HG02759 (cell line): ENCODE measurements at regions not wholly inside any gene's neighbourhood (a gene's known extent, or its start where the extent isn't known, plus 50 kb on each side); places are given as distances from the start of the nearest gene placed in this dataset.

Source experiments
- ATAC-seq: cut with Tn5 transposase; IDR thresholded peaks from one replicate; pipeline ENCODE4 v1.9.1; 2021; ENCODE audit warnings: mild to moderate bottlenecking, moderate library complexity; ENCODE audit not compliant: unreplicated experiment

DNA sequence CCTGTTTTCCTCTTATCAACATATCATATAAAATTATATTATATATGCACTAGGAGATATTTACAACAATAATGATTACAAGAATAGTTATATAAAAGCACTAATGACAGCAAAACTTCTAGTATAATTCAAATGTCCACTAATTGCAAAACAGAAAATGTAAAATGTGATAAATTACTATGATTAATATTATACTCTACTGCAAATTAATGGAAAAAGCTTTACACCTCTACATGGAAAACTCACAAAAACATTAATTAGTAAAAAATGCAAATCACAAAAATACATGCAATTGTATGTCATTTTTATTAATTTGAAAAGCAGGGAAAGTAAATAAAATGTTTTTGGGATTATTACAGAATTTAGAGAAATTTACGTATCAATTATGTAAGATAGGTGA is 681.0 kb upstream of the PCDH20 start:
- no peak for ATAC-seq

DNA sequence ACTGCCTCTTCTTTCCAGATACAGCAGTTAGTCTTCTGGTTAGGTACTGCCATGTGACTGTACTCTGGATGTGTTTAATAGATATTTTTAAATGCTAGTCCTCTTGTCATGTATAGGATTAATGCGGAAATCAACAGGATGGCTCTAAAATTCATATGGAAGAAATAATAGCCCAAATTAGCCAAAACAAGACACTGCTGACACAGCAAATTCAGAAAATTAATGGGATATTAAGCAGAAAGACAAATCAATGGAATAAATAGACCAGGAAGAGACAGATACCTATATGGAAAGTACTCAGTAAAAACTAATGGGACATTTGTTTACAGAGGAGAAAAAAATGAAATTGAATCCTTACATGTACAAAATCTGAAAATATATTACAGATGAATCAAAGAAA is 679.3 kb upstream of the PCDH20 start:
- ATAC-seq, result no peak

DNA sequence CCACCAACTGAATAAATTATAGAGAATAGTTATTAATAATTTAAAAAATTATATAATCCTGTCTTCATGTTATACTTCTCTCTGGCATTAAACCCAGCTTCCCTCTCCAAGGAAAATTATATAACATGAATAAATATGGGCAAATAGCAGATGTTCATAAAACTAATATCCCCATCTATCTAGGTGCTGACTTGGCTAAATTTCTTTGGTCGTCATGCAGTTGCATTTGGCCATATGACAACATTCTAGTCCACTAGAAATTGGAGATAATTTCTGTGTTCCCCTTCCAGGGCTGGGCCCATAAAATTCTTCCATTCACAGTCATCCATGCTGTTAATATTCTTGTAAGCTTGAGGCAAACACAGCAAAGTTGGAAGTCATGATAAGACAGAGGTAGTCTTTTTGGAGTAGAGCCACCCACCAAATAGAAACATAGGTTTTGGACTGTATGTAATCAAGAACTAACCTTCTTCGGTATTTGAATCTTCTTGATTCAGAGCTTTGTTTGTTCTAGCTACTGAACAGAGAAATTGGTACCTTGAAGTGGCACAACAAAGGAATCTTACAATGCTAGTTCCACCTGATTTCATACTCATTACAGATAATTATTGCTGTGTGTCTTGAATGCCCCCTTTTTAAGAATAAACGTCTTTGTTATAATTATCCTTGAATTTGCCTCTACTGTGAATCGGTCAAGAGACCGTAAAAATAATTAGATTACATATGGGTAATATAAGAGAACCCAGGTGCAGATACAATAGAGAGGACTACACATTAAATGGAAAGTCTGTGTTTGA is 678.5 kb upstream of the PCDH20 start:
- ATAC-seq, result no peak

DNA sequence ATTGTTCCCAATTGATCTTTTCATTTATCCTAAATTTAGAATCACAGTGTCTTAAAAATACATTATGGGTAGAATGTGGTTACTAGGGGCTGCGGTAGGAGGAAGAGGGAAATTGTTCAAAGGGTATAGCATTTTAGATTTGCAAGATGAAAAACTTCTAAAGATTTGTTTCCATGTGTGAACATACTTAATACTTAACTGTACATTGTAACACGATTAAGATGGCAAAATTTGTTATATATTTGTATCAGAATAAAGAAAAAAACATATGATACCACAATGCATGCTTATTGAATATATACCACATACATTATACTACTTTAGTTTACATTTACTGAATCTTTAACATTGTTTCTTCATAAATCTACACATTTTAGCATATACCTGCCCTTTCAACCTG is 677.3 kb upstream of the PCDH20 start:
- ATAC-seq, result no peak

DNA sequence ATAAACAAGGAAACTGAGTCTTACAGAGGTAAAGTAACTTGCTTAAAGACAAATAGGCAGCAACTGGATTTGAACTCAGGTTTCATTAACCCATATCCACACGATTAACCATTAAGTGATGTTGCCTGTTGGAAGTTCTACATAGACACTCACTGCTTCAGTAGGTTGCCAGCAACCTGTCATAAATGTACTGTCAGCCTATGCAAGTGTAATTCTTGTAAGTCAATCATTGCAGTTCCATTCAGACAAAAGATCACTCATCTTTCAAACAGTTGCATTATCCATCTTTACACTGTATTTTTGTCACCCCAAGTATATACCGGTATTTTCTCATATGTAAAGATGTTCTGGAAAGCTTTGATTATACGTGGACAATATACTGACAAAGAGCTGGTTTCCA is 676.9 kb upstream of the PCDH20 start:
- no peak for ATAC-seq

DNA sequence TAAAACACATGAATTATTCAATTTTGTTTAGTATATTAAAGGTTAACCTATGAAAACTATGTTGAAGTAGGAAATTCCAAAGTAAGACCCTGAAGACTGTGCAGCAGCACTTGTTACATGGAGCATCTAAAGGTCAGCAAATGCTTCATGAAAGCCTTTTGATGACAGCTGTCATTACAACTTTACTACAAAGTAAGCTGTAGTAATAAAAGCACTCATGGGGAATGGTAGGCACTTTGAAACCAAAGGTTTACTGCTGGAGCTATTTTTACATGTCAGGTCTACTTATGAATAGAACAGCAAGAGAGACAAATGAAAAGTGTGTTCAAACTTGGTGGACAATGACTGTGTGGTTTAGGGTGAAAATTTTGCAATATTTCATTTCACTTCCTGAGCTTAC is 672.5 kb upstream of the PCDH20 start:
- ATAC-seq, result no peak

DNA sequence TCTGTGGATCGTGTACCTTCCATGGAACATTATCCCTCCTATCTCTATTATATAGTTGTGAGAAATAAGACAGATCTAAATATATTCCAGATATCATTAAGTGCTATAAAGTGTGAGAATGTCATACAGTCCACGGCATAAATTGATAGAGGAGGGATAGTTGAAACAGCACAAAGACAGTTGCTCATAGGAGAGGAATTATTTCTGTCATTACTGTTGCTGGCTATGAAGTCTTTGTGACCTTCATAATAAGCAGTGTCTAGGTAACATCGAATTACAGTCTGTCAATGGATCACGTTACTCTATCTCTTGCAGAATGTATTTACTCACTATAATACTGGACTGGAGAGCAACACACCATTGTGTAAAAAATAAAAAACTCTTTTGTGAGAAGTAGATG is 671.5 kb upstream of the PCDH20 start:
- no peak for ATAC-seq

DNA sequence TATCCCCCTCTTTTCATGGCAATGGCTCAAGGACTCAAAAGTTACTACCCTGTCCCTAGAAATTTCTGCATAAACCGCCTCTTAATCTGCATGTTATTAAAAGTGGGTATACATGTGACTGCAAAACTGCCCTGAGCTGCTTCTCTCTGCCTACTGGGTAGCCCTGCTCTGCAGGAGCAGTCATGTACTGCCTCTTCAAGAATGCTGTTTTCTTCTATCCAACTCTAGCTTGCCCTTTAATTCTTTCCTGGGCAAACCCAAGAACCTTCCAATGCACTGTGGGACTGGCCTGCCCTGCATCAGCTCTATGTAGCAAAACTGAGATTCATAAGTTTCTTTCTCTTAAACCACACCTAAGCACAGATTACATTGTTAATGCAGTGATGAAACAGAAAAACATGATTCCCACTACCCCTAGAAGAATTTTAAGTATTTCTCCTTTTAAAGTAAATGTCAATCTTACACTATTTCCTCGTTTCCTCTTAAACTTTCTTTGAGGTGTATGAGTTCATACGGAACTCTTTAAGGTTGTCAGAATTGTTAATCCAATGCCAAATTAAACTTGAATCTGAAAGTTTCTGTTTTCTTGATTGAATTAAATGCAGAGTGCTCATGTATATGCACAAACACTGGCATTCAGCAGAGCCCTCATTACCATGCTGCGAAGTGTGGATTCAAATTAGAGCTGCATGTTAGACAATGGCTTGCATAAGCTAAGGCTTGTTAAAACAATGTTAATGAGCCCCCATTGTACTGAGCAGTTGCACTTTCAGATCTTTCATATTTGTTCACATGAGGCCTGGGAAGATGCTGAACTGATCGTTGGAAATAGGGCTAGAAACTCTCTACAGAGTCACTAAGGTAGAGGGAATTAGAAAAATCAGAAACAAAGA is 669.9 kb upstream of the PCDH20 start:
- ATAC-seq, result no peak

DNA sequence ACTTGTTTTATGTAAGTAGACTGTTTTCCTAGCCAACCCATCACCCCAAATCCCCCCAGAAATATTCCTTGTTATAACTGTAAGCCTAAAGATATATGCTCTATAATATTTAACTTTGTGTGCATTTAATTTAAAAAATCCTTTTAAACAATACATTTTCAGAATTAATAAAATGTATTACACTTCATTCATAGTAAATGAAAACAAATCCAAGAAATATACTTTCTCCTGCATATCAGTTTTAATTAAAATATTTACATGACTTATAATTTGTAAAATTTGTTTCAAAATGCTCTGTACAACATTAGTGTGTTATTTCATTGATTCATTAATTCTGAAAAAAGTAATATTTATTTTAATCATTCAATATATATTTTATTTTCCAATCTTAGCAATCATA is 669.1 kb upstream of the PCDH20 start:
- no peak for ATAC-seq

DNA sequence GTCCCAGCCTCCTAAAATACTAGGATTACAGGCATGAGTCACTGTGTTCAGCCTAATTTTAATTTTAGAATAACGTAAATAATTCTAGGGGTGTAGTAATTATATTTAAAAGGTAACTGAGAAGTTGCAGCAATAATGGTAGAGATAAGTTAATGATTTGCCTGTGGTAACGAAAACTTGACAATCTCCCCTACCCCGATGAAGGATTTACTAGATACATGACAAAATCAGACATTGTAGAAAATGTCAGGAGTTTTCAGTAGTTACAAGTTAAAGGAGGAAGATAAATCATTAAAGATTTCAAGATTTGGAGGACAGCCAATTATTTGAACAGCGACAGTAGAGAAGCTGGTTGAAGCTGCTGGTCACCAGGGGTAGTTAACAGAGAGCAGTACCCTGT is 652.2 kb upstream of the PCDH20 start:
- ATAC-seq, result no peak

DNA sequence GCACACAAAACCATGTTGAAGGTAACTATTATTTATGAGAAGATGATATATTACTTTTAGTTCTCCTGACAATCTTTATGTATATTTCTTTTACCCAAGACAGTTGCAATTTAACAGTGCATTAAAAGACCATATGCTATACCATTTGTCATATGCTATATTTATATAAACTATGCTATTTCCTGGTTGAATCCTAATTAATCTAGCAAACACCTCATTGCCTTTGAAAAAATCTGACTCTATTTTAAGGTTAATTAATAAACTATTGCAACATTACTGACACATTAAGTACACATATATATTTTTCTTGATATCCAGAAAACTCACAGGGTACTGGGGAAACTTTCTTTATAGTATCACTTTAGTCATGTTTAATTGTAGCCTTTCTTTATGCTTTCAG is 649.4 kb upstream of the PCDH20 start:
- no peak for ATAC-seq

DNA sequence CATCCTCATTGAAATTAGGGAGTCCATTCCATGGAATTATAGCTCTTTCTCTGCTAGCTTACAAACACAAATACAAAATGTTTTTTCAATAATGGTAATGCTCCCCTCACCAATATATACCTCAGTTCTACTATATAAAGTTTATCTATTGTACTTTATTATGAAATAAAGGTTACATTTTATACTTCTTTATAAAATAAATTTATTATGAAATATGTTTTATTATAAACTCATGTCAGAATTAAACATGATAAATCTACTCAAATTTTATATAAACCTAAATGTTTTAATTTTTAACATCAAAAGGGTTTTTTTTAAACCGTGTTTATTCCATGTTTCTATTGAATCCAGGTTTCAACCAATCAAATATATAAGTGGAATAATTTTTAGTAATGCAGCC is 646.1 kb upstream of the PCDH20 start:
- ATAC-seq, result no peak

DNA sequence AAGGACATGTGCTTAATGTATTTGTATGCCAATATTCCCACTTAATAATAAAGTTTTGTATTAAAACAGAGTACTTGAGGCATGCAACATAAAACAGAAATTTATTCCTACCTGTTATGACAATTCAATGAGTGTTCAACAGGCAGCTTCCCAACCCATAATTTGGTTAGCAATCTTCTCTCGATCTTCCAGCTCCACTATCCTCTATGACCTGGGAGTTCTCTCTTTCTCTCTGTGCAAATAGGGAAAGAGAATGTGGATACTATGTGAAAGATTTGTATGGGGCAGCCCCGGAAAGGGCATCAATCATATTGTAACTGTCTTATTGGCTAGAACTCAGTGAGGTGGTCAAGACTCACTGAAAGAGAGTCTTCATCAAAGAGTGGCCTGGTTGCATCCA is 644.9 kb upstream of the PCDH20 start:
- no peak for ATAC-seq

DNA sequence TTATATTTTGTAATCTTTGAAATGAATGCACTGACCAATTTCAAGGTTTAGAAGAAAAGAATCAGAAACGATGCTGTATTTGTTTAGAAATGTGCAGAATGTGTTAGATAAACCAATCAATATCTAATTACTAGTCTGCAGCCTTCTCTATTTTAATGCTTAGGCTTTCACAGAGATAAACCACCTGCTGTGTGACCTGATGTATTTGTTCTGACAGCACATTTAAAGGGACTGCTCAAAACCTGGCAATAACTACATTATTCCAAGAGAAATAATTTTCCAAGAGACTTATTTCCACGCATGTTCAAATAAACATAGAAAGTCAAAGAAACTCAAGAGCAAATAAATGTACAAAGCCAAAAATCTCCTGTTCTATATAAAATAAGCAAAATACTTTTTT is 641.6 kb upstream of the PCDH20 start:
- no peak for ATAC-seq

DNA sequence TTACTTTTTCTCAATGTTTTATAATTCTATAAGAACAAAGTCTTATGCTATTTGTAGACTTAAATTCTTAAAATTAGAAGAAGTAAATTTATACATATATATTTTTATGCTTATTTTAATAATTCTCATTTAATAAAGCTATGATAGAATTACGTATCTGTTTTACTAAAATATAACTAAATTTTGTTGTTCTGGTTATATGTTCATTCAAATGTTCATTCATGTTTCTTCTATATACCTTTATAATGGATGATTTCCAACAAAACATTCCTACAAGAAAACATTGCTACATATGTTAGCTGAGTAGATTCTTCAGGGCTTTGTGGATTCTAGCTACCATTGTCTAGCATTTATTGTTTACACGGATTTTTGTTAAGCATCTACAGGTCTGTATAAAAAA is 634.3 kb upstream of the PCDH20 start:
- no peak for ATAC-seq

DNA sequence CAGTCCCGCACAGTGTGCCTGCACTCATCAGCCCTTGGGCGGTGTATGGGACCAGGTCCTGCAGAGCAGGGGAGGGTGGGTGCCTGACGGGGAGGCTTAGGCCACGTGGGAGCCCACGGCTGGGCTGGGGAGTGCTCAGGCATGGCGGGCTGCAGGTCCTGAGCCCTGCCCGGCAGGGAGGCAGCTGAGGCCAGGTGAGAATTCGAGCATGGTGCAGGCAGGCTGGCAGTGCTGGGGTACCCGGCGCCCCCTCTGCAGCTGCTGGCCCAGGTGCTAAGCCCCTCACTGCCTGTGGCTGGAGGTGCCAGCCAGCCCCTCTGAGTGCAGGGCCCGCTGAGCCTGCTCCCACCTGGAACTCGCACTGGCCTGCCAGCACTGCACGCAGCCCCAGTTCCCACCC is 630.9 kb upstream of the PCDH20 start:
- no peak for ATAC-seq

DNA sequence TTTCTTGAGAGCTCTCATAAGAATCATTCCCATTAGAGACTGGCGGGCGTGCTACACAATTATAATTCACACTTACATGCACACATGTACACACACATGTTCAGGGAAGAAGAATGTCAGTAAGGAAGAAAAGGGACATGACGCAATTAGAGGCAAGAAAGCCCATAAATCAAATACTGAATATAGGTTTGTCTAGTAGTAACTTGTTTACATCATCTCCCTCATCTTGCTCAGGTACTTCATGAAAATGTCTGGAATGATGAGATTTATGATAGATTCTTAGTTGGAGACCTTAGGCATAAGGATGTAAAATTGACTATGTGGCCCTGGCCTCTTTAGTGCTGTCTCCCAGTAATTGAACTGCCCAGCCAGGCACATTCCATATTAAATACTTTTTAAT is 628.0 kb upstream of the PCDH20 start:
- no peak for ATAC-seq

DNA sequence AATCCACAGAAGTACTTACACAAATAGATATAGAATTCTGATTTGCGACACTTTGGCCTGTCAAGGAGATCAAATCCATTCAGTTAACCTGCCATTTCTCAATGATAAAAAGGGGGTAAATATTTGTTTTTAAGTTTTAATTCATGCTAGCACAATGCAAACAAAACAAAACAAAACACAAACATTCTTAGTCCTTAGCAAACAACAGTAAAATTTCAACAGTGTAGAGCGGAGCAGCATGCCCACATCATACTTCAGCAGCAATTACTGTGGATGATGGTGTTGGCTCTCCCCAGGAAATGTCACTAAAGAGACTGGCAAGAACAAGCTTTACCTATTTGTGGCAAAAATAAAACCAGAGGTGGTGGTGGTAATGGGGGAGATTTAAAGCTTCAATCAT is 625.2 kb upstream of the PCDH20 start:
- ATAC-seq, result no peak

DNA sequence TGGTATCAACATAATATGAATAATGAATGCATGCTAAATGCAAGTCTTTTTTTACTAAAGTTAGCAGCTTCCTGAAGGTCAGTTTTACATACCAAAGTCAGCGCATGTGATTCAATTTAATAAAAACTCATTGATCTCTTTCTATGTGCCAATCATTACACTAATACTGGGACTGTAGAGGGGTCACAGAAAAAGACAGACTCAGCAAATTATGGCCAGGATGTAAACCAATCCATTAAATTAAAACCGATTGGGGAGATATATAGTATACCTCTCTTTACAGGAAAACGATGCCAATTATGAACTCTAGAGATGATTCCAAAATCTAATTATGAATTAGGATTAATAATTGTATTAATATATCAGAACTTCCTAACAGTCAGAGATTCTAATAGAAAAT is 624.4 kb upstream of the PCDH20 start:
- no peak for ATAC-seq

DNA sequence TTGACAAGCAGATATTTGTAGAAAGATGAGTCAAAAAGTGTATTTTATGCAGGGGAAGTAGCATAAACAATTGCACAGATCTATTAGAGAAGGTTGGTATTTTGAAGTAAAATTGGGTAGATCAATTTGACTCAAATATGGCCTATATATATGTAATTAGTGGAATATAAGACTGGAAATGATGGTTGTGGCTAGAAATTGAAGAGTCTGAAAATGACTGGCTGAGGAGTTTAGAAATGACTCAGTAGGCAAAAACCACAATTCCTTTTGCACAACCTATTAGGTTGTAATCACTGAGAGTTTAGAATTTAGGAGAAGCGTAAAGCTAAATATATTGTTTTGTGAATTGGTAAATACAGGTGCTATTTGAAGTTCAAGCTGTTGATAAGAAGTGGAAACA is 622.6 kb upstream of the PCDH20 start:
- no peak for ATAC-seq

DNA sequence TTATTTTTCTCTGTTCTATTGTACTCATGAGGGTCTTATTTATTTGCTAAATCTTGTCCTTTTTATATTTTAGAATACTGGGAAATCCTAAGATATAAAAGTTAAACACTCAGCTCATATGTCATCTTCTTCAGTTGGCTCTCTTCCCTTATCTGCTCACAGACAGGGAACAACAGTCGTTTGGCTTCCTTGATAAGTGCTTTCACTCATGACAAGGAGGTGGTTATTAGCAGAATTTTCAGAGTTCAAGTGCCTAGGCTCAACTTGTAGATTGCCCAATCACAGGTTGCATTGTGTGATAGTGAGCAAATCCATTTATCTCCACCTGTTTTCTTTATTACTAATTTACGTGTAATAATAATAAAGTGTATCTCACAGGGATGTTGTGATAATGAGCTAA is 620.3 kb upstream of the PCDH20 start:
- ATAC-seq, result no peak

DNA sequence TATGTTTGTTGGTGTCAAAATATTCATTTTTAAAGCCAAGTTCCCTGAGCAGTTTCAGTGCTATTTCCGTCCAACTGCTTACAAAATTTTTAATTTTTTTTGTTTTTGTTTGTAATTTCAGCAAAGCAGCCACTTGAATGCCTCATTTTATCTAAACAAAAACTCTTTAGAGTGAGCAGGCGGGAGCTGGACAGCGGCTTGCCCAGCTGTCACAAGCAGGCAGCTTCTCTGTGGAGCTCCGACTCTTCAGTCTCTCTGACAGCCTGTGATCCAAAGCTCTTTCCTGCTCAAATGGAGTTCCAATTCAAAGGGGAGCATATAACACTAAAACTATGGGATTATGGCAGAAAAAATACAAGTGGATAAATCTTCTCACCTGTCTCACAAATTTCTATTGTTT is 618.3 kb upstream of the PCDH20 start:
- ATAC-seq, result no peak
